GM06990 (cell line): ENCODE measurements at regions not wholly inside any gene's neighbourhood (a gene's known extent, or its start where the extent isn't known, plus 50 kb on each side); places are given as distances from the start of the nearest gene placed in this dataset.
"Not testable (repeated sequence)": the region's sequence is repeated elsewhere in the genome, so short reads cannot be mapped to it uniquely, and the experiment has no call there.

ENCODE experiments used
- DNase-seq: peaks from one replicate; pipeline ENCODE4 v3.0.0-alpha.2; 2011; ENCODE audit not compliant: insufficient read length; ENCODE audit errors: extremely low read depth
- H3K27me3 ChIP-seq: replicated peaks from 2 replicates; pipeline ENCODE4 v1.6.0; 2011; ENCODE audit warnings: low read length; ENCODE audit not compliant: control insufficient read depth, insufficient read depth
- H3K36me3 ChIP-seq: 2 replicates; pipeline ENCODE4 v1.5.1; 2011; ENCODE audit warnings: low read length; ENCODE audit not compliant: control insufficient read depth, insufficient read depth
- H3K4me3 ChIP-seq: replicated peaks from 2 replicates; pipeline ENCODE4 v1.5.1; 2011; ENCODE audit warnings: low read depth, mild to moderate bottlenecking, control low read depth, low read length
- CTCF ChIP-seq: IDR thresholded peaks from 2 replicates; pipeline ENCODE4 v1.5.1; 2011; ENCODE audit warnings: low read length, control low read depth, mild to moderate bottlenecking, inconsistent platforms; ENCODE audit not compliant: insufficient read depth, poor library complexity, severe bottlenecking

DNA sequence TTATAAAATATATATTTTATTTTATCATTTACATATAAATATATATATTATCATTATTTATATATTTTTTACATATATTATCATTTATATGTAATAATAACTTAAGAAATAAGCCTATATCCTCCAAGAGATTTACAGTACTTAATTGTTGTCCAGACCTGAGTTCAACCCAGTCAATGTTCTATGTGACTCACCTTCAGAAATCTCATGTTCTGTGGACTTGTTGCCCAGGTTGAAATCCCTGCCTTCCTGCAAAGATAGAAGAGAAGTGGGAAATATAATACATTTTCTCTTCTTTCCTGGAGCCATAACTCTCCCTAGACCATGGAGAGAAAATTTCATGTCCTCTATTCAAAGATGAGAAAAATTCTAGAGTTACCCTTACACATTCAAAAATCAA is 247.3 kb downstream of the PARM1 start:
- Histone ChIP-seq H3K36me3 (no peaks in the 10 kb centered on the region), H3K4me3 (no peak overlapping the region), H3K27me3 (no peaks in the 10 kb centered on the region)
- no peak for TF ChIP-seq CTCF
- no peak for DNase-seq

DNA sequence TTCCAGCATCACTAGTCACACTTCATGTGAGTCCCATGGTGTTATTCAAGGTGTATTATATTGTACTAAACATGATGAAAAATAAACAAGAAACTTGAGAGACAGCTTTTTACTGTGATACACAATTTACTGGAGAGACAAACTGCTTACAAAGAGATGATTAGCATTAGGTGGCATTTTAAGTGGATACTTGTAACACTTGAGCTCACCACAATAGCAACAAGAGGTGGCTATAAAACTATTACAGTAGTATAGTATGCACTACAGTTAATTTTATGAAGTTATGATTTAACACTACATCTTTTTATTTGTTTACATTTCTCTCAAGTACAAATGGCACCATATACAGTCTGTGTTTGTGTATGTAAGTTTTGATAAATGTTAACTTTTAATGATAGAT is 246.6 kb downstream of the PARM1 start:
- TF ChIP-seq CTCF, result no peak

DNA sequence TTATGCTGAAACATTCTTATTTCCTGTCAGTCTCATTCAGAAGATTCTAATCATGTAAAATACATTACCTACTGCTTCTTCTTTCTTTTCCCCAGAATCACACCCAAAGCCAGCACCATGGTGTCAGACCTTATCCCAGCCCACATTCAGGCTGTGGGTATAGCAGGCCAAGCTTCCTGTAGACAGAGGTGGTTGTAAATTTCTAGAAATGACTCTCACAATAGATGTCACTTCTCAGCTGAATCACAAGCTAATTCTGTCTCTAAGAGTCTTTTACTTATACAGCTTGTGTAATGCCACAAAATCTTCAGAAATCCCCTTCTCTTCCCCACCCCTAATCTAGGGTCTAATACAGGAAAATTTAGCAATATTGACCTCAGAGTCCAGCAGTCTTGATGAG is 239.6 kb downstream of the PARM1 start:
- peak; percentile 80 for DNase-seq
- no peak for TF ChIP-seq CTCF

More for the DNA sequence above, 246.6 kb downstream of the PARM1 start:
- Histone ChIP-seq H3K27me3 (no peaks in the 10 kb centered on the region), H3K36me3 (no peaks in the 10 kb centered on the region), H3K4me3 (no peak overlapping the region)
- DNase-seq, result no peak

GRCh38 chr4:75169427-75169826 is 236.5 kb downstream of the PARM1 start:
- Histone ChIP-seq H3K27me3 (no peaks in the 10 kb centered on the region), H3K4me3 (no peak overlapping the region), H3K36me3 (no peaks in the 10 kb centered on the region)
- TF ChIP-seq CTCF, result no peak
- DNase-seq, result no peak

More for the DNA sequence above, 239.6 kb downstream of the PARM1 start:
- Histone ChIP-seq H3K4me3 (no peak overlapping the region), H3K27me3 (no peaks in the 10 kb centered on the region), H3K36me3 (no peaks in the 10 kb centered on the region)

- no peak for TF ChIP-seq CTCF
- no peak for DNase-seq
- Histone ChIP-seq H3K4me3 (no peak overlapping the region), H3K36me3 (no peaks in the 10 kb centered on the region), H3K27me3 (no peaks in the 10 kb centered on the region)
These were observed 236.1 kb downstream of the PARM1 start for GRCh38 chr4:75169020-75169419.

DNA sequence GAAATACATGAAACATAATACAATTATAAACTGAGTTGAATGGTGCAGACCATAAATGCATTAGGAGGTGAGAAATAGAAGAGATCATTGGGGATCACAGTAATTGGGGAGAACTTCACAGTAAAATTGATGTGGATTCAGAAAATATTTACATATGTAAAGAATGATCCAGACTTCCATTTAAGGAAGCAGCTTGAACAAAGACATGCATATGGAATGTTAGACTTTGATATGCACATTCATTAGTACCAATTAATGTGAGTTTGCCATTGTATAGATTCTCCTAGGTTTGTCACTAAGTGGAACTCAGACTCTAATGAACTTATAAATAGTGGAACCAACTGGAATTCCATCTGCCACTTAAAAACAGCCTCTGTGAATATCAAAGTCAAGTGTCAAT is 235.6 kb downstream of the PARM1 start:
- Histone ChIP-seq H3K4me3 (no peak overlapping the region), H3K36me3 (no peaks in the 10 kb centered on the region), H3K27me3 (no peaks in the 10 kb centered on the region)
- DNase-seq, result no peak
- no peak for TF ChIP-seq CTCF

GRCh38 chr4:75165100-75165499 is 232.2 kb downstream of the PARM1 start:
- DNase-seq, H3K27me3 ChIP-seq, H3K4me3 ChIP-seq, H3K36me3 ChIP-seq: not testable (repeated sequence)
